Kidney capillary endothelial cell (primary cell): ENCODE measurements at regions not wholly inside any gene's neighbourhood (a gene's known extent, or its start where the extent isn't known, plus 50 kb on each side); places are given as distances from the start of the nearest gene placed in this dataset.
"Not testable (repeated sequence)": the region's sequence is repeated elsewhere in the genome, so short reads cannot be mapped to it uniquely, and the experiment has no call there.

Experiments
- DNase-seq: peaks from one replicate; pipeline ENCODE4 v3.0.0-alpha.2; 2018; ENCODE audit warnings: low spot score

DNA sequence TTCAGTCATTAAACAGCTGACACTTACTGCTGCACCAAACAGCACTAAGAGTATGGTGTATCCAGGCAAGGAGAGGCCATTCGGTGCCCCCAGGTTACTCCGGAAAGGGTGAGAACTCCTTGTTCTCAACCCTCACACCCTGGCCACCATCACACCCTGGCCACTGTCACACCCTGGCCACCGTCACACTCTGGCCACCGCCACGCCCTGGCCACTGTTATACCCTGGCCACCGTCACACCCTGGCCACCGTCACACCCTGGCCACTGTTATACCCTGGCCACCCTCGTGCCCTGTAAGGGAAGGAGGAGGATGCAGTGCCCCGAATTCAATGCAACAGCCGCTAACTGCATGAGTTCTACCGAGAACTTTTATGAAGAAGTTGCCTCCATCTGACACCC is 644.4 kb downstream of the TBC1D22A start:
- no peak for DNase-seq

DNA sequence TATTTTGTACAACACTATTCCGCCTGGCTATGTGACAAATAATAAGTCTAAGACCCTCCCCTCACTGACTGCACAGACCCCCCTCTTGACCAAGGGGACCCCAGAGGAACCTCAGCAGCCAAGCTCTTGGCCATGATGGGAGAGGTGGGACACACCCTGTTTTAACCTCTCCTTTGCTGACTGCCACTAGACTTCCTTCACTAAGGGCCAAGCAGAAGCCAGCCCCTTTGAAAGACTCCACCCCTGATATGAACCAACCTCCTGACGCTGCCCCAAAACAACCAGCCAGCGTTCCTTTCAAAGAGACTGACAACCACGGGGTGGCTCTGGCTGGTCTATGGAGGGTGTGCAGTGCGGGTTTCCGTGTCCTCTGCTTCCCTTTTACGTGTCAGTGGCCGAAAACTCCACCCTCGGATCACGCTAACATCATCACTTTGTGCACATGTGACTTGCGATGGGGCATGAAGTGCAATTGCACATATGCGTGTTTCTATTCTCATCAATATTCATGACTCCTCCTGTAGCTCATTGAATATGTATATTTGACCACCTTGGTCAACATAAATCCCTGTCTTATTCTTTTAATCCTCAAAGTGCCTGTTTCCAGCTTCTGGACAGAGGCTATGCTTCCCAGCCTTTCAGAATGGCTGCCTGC is 643.9 kb downstream of the TBC1D22A start:
- DNase-seq = no peak

DNA sequence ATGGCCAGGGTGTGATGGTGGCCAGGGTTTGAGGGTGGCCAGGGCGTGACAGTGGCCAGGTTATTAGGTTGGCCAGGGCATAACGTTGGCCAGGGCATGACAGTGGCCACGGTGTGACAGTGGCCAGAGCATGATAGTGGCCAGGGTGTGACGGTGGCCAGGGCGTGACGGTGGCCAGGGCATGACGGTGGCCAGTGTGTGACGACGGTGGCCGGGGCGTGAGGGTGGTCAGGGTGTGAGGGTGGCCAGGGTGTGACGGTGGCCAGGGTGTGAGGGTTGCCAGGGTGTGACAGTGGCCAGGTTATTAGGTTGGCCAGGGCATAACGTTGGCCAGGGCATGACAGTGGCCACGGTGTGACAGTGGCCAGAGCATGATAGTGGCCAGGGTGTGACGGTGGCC is 642.8 kb downstream of the TBC1D22A start:
- DNase-seq = not testable (repeated sequence)

DNA sequence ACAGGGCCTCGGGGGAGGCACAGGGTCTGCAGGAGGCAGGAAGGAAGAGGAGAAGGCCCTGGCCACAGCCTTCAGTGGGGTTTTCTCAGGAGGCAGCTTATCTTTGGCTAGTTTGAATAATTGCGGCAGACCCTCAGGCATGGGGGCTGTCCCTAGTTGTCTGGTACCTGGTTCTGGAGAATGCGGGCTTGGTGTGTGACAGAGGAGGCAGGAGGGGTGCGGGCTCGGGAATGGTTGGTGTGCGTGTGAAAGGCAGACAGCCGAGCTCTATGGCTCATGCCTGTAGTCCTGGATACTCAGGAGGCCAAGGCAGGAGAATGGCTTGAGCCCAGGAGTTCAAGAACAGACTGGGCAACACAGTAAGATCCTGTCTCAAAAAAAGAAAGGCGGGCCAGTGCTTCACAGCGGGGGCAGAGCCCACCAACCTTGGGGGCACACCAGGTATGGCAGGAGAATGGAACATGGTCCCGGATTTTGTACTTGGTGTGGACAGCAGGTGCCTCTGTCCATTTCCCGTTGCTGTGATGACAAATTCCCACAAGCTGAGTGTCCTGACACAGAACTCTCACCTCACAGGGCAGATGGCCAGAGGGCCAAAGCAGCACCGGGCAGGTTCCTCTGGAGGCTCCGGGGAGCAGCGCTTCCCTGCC is 640.6 kb downstream of the TBC1D22A start:
- DNase-seq = no peak

GRCh38 chr22:47401976-47402770 is 639.7 kb downstream of the TBC1D22A start:
- DNase-seq = no peak

DNA sequence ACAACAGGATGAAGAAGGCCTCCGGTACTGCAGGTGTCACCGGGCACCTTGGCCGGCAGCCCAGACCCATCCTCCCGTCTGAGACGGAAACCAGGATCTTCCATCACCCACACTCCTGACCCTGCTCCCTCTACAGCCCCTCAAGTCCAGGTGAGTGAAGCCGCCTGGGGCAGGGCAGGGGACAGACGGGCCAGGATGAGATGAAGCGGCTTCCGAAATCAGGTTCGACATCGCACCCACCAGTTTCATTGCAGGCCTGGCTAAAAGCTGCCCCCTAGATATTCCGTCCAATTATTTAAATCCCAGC is 639.1 kb downstream of the TBC1D22A start:
- no peak for DNase-seq

DNA sequence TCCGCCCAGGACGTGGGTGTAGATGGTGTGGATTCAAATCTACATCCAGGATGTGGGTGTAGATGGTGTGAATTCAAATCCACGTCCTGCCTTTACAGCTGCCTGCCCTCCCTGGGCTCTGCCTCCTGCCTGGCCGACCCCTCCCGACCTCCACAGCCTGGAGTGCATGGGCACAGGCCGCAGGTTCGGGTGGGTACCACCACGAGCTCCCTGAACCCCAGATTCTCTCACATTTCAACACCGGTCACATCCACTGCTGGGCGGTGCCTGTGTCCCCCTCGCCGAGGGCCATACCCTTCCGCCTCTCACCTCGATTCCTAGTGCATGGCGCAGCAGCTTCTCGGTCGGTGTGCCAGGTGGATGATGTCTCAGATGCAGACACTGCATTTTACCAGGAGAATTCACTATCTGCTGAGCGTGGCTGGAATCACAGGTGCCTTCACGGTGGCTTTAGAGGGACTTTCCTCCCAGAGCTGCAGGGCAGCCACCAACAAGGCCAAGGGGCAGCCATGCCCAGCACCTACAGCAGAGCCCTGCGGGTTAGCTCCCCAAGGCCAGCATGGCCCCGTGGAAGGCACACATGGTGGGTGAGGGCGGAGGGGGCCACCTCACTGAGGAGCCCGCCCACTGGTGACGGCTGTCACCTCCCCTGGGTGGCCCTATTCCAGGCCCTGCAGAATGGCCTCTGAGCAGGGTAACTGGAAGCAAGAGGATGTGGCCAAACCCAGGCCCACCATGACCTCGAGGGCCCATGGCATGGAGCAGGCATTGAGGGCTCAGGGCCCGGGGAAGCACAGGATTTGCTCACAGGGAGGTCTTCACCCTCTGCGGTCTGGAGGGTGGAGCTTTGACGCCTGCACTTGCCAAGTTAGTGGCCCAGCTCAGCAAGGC is 638.5 kb downstream of the TBC1D22A start:
- DNase-seq = no peak

- not testable (repeated sequence) for DNase-seq
Measured at GRCh38 chr22:47400131-47400530, 637.7 kb downstream of the TBC1D22A start.

- no peak for DNase-seq
Measured at GRCh38 chr22:47398921-47399790, 636.7 kb downstream of the TBC1D22A start.

- no peak for DNase-seq
Measured at GRCh38 chr22:47398491-47398890, 636.0 kb downstream of the TBC1D22A start.

DNA sequence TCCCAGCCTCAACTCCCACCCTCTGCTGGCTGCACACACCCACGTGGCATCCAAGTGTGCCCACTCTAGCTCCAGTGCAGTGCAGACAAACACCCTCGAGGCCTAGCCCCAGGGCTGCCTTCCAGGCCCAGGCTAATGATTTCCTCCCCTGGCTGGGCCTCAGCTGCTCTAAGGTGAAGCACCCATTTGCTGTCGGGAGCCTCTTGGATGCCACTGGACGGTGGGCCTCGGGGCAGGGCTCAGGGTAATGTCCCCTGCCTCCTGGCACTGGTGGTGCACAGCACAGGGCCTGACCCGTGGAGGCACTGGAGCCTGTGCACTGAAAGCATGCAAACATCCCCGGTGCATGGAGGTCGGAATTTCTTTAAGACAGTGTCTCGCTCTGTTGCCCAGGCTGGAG is 635.2 kb downstream of the TBC1D22A start:
- no peak for DNase-seq

GRCh38 chr22:47396515-47396914 is 634.1 kb downstream of the TBC1D22A start:
- DNase-seq = no peak

DNA sequence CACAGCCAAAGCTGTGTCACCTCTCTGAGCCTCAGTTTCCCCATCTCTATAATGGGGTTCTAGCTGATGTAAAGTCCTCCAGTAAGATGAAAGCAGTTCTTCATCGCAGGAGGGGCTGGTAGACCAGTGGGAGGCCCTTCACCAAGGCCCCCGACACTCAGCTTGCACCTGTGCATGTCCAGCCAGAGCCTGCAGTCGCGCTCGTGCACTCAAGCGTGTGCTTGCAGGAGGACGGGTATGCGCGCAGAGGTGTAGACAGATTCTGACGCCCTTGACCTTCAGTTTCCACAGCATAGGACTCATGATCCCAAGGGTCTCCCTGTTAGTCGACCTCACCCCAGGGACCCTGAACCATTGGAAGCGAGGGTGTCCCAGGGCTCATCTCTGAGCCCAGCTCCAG is 633.7 kb downstream of the TBC1D22A start:
- no peak for DNase-seq

DNA sequence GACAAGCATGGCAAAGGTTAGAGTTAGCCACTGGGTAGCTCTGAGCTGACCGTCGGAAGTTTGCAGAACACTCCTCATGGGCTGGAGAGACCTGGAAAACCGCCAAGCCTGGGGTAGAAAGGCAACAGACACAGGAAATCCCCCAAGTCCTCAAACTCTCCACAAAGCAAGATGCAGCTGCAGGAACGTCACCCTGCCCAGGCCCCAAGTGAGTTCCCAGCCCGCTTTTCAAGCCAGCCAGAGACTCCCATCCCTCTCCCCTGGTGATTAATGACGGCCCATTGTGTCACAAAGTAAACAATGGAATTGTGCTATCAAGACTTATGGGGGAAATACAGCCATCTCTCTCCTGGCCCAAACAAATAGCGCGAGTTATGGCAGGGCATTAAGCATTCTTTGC is 633.0 kb downstream of the TBC1D22A start:
- peak; percentile 10 for DNase-seq

DNA sequence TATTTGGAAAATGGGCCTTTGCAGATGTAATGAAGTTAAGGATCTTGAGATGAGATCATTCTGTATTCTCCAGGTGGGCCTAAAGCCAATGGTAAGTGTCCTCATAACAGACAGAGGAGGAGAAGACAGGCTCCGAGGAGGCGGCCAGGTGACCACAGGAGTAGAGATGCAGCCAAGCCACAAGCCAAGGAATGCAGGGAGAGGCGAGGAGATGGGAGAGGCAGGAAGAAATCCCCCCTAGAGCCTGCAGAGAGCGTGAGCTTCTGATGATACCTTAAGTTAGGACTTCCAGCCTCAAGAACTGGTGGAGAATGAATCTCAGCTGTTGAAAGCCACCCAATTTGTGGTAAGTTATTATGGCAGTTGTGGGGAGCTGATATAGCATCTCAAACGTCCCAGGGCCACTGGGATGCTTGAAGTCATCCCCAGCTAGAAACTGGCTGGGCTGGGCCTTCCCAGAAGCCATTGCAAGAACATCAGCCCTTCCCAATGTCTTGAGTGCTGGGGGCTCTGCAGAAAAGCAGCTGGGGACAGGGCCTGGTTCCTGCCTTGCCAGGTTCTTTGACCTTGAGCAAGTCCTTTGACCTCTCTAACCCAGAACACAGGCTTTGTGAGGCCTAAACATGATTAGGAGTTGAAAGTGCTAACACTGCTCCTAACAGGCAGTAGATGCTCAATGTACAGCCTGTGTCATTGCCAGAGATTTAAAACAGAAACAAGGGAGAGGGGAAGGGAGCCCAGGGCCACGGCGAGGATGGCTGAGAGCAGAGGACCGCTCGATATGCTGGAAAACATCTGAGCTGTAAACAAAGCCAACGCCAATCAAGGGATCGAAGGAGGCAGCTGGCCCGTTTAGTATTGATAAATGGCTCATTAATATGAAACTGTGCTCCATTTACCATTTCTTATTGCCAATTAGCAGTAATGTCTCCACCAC is 632.3 kb downstream of the TBC1D22A start:
- DNase-seq = no peak

DNA sequence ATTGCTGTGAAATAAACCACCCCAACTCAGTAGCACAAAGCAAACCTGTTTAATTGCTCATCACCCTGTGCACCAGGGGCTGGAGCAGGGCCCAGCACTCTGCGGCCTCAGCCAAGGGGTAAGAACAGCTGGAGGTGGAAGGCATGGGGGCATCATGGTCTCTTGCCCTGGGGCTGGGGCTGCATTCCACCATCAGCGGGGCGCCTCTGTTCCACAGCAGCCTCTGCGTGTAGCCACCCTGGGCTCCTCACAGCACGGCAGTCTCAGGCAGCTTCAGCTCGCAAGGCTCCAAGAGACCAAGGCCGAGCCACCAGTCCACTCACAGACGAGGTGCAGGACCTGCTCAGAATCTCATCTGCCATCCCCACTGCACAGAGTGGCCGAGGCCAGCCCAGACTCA is 630.7 kb downstream of the TBC1D22A start:
- DNase-seq = no peak

DNA sequence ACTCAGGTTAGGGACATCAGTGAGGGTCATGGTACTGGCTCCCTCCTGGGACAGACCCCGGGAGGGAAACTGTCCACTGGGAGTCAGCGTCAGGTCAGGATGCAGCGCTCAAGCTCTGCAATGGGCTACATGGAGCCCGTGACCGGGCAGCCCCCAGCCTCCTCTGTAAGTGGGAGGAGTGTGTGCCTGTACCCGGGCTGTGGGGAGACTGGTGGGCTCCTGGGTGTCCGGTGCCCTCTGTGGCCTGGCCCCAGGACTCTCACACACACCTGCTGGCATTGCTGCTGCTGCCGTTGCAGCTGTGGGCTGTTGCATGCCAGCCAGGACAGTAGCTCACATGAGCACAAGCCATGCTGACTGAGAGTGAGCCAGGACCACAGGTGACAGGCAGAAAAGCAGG is 630.3 kb downstream of the TBC1D22A start:
- DNase-seq = no peak

DNA sequence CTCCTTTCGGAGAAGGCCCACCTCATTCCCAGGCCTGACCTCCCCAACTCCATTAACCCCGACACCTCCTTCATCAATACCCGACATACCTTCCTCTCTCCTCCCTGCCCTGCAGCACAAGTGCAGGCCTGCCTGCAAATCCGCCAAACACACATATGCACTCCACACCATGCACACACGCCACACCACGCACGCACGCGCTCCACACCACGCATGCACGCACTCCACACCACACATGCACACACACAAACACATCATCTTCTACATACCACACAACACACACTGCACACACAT is 629.6 kb downstream of the TBC1D22A start:
- DNase-seq = no peak

DNA sequence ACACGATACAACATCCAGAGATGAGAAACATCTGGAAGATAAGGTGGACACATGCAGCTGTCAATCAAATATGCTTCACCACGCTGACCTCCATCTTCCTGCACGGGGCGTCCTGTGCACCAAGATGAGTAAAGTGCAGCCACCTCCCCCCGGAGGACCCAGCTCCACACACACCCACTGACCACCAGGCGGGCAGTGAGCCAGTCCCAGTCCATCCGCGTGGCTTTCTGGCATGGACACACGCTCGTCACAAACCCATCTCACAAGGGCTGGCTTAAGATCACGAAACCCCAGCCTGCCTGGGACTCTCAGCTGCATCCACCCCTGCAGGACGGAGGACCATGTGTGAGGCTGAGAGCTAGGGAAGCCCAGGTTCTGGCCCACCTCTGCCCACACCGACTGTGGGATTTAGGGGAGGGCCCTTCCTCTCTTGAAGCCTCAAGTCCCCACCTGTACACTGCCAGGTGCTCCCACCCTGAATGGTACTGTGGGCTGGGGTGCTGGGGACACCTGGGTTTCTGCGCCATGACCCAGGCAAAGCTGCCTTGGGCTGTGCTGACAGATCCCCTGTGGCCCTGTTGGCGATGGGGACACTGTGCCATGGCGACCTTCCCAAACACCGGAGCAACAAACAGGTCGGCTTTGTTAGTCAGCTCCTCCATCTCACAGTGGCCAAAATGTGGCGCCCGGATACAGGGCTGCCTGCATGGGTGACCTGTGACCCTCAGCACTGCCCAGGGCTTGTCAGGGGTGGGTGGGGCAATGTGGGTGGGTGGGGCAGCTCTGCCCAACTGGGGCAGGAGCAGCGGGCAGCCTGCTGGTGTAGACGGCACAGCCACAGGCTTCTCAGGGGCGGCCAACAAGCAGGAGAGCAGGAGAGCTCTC is 629.0 kb downstream of the TBC1D22A start:
- no peak for DNase-seq
